ENCODE measurements at regions not wholly inside any gene's neighbourhood (a gene's known extent, or its start where the extent isn't known, plus 50 kb on each side); places are given as distances from the start of the nearest gene placed in this dataset.

GRCh38 chr7:26614503-26614902 lies 249.9 kb downstream of the SKAP2 start:
- DNase-seq: no peak

GRCh38 chr7:26616235-26616634 lies 248.2 kb downstream of the SKAP2 start:
- in situ Hi-C loops (cut with HindIII; ENCODE audit: low pct_ligation_motif_present, low pct_unique_long_range_greater_than_20kb, low sequenced_read_pairs): no loop called here

More at GRCh38 chr7:26614503-26614902, 249.9 kb downstream of the SKAP2 start:
- in situ Hi-C loops (cut with HindIII; ENCODE audit: low pct_ligation_motif_present, low pct_unique_long_range_greater_than_20kb, low sequenced_read_pairs): no loop called here

GRCh38 chr7:26617066-26617465 lies 247.3 kb downstream of the SKAP2 start:
- in situ Hi-C loops (cut with HindIII; ENCODE audit: low pct_ligation_motif_present, low pct_unique_long_range_greater_than_20kb, low sequenced_read_pairs): no loop called here
- DNase-seq: no peak

More at GRCh38 chr7:26616235-26616634, 248.2 kb downstream of the SKAP2 start:
- no peak for DNase-seq
